ENCODE measurements at regions not wholly inside any gene's neighbourhood (a gene's known extent, or its start where the extent isn't known, plus 50 kb on each side); places are given as distances from the start of the nearest gene placed in this dataset.

DNA sequence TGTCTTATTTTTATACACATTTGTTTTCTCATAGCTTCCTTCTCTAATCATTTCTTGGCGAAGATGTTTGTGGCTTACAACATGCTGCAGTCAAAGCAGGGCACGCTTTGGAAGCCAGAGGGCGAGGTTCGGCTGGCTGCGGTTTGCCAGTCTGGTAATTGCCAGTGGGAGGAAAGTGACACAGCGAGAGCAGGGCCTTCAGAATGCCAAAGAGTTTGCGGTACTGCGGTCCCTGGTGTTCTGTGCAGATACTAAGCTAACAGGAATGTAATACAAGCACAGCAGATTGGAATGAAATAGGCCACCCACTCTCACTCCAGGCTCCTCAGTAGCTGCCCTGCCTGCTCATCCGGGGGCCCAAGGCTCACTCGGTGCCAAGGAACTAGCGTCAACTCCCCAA, 58.7 kb upstream of the TGM3 start:
- no peak for DNase-seq

GRCh38 chr20:2238601-2239000, 57.2 kb upstream of the TGM3 start:
- DNase-seq = no peak

GRCh38 chr20:2240835-2241234, 55.0 kb upstream of the TGM3 start:
- DNase-seq = no peak

DNA sequence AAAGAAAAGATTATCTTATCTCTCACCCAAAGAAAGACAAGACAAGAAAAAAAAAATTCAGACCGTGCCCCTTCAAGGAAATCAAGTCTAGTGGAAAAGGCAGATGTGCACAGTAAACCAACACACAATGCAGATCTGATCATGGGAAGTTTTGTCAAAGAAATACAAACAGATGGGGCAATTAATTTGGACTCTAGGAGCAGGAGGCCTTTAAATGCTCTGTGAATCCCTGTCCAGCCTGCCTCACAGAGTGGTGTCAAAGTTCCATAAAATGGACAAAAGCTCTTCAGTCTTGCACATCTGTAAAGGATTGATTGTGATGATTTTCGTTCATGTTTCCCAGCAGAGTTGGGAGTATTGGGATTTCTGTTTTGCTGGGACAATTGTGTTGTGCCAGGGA, 53.1 kb upstream of the TGM3 start:
- DNase-seq = no peak

- no peak for DNase-seq
Measured at GRCh38 chr20:2244523-2244922, 51.3 kb upstream of the TGM3 start.

DNA sequence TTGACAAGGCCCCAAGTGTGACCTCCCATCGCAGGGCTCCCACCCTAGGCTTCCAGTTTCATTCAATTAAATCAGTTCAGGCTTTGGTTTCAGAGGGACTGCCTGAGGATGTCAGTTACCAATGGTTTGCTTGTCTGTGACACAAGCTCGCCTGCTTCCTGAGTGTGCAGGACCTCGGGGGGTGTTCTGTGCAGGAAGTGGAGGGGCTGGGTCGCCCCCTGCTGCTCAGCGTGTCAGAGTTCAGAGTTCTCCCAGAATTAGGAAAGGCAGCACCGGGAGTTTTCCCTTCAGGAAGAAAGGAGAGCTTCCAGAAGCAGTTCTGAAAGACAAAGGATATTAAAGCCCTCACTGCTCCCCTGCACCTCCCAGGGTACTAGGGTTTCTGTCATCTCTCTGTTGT, 50.8 kb upstream of the TGM3 start:
- no peak for DNase-seq

GRCh38 chr20:2245637-2246036, 50.2 kb upstream of the TGM3 start:
- DNase-seq = no peak
